Gastrocnemius medialis (tissue), 4 donors: ENCODE measurements at regions not wholly inside any gene's neighbourhood (a gene's known extent, or its start where the extent isn't known, plus 50 kb on each side); places are given as distances from the start of the nearest gene placed in this dataset.
"Not testable (repeated sequence)": the region's sequence is repeated elsewhere in the genome, so short reads cannot be mapped to it uniquely, and the experiment has no call there.

Source experiments
- ATAC-seq, 2 donors: fragments of 150-250 bp; one replicate each; pipeline ENCODE4 v1.9.1; 2016
- DNase-seq, 2 donors: peaks; one replicate each; pipeline ENCODE4 v3.0.0-alpha.2; 2019
- H3K27ac ChIP-seq, 4 donors: fragments of 200-600 bp; sonication (generic); 1 replicate in 1 of 4; 2 replicates in 3 of 4; pipeline ENCODE4 v1.5.1; 2016 to 2018; ENCODE audit warnings: mild to moderate bottlenecking in 2 of 4, moderate library complexity in 1 of 4
- H3K27me3 ChIP-seq, 3 donors: fragments of 200-600 bp; sonication (generic) in 2 of 3; 1 replicate in 1 of 3; 2 replicates in 2 of 3; pipeline versions ENCODE4 v1.5.1 to v1.6.0; 2016 to 2019; ENCODE audit warnings: mild to moderate bottlenecking in 1 of 3, moderate library complexity in 1 of 3
- H3K36me3 ChIP-seq, 2 donors: fragments of 200-600 bp; sonication (generic) in 1 of 2; one replicate each; pipeline ENCODE4 v1.5.1; 2017 to 2018
- H3K4me1 ChIP-seq, 2 donors: fragments of 200-600 bp; sonication (generic) in 1 of 2; one replicate each; pipeline ENCODE4 v1.5.1; 2016 to 2017; ENCODE audit warnings: mild to moderate bottlenecking in 2 of 2
- H3K4me3 ChIP-seq, 4 donors: fragments of 200-600 bp; sonication (generic) in 3 of 4; 1 replicate in 1 of 4; 2 replicates in 3 of 4; pipeline ENCODE4 v1.5.1; 2016 to 2019; ENCODE audit warnings: mild to moderate bottlenecking in 2 of 4
- H3K9me3 ChIP-seq, 3 donors: fragments of 200-600 bp; sonication (generic) in 2 of 3; 1 replicate in 1 of 3; 2 replicates in 2 of 3; pipeline ENCODE4 v1.5.1; 2016 to 2019
- CTCF ChIP-seq, 5 experiments: fragments of 450-650 bp in 3 of 5; fragments of 200-600 bp in 2 of 5; sonication (generic) in 2 of 5; IDR thresholded peaks in 4 of 5; conservative IDR thresholded peaks in 1 of 5; 1 replicate in 4 of 5; 2 replicates in 1 of 5; pipeline ENCODE4 v1.5.1; 2016 to 2019; ENCODE audit warnings: antibody characterized with exemption in 5 of 5, mild to moderate bottlenecking in 3 of 5, moderate library complexity in 3 of 5
- POLR2A ChIP-seq, 2 donors: fragments of 450-650 bp; IDR thresholded peaks; one replicate each; pipeline ENCODE4 v1.6.1; 2017; ENCODE audit warnings: antibody characterized with exemption in 2 of 2, mild to moderate bottlenecking in 2 of 2, moderate library complexity in 2 of 2
- in situ Hi-C, 4 donors: fragments of 200-750 bp; cut with MboI; loops; one replicate each; pipeline versions ENCODE4 v1.15.0 to v1.8.0; 2017; ENCODE audit warnings: low sequenced_read_pairs in 4 of 4
- intact Hi-C: fragments of 100-400 bp; cut with DNase I; formaldehyde crosslinking; loops from one replicate; pipeline ENCODE4 v1.15.1; 2023; ENCODE audit warnings: low total_unique reads

GRCh38 chr20:43829951-43830690 is 84.5 kb upstream of the TOX2 start:
- H3K9me3 ChIP-seq: no peaks in the 10 kb centered on the region
- in situ Hi-C loops: no loop called here
- H3K27me3 ChIP-seq: no peaks in the 10 kb centered on the region
- H3K4me1 ChIP-seq: no peaks in the 10 kb centered on the region
- ATAC-seq: no peak
- no peak for TF ChIP-seq CTCF (IDR thresholded peaks at IDR 0.05 in 4 of 5, conservative IDR thresholded peaks at IDR 0.05 in 1 of 5)
- TF ChIP-seq POLR2A (IDR thresholded peaks at IDR 0.05): no peak
- no peaks in the 10 kb centered on the region for H3K36me3 ChIP-seq
- intact Hi-C loops: no loop called here
- DNase-seq: no peak
- no peak overlapping the region for H3K4me3 ChIP-seq
- no peak overlapping the region for H3K27ac ChIP-seq

GRCh38 chr20:43827940-43828562 is 86.6 kb upstream of the TOX2 start:
- Histone ChIP-seq H3K4me1 (no peaks in the 10 kb centered on the region), H3K9me3 (no peaks in the 10 kb centered on the region), H3K4me3 (no peak overlapping the region), H3K36me3 (no peaks in the 10 kb centered on the region), H3K27me3 (no peaks in the 10 kb centered on the region), H3K27ac (no peak overlapping the region)
- DNase-seq: no peak
- ATAC-seq: no peak
- no peak for TF ChIP-seq CTCF (IDR thresholded peaks at IDR 0.05 in 4 of 5, conservative IDR thresholded peaks at IDR 0.05 in 1 of 5)
- TF ChIP-seq POLR2A (IDR thresholded peaks at IDR 0.05): no peak
- in situ Hi-C loops (no loop called here), intact Hi-C loops (no loop called here)

DNA sequence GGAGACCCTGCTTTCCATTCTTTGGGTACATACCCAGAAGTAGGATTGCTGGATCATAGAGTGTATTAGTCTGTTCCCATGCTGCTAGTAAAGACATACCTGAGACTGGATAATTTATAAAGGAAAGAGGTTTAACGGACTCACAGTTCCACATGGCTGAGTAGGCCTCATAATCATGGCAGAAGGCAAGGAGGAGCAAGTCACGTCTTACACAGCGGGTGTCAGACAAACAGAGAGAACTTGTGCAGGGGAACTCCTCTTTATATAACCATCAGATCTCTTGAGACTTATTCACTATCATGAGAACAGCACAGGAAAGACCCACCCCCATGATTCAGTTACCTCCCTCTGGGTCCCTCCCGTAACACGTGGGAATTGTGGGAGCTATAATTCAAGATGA is 87.7 kb upstream of the TOX2 start:
- H3K9me3 ChIP-seq: not testable (repeated sequence)

GRCh38 chr20:43825581-43825980 is 89.1 kb upstream of the TOX2 start:
- no peaks in the 10 kb centered on the region for H3K27me3 ChIP-seq
- H3K4me3 ChIP-seq: no peak overlapping the region
- no peaks in the 10 kb centered on the region for H3K4me1 ChIP-seq
- intact Hi-C loops: no loop called here
- DNase-seq (no peak), ATAC-seq (no peak)
- no peak overlapping the region for H3K27ac ChIP-seq
- no peaks in the 10 kb centered on the region for H3K9me3 ChIP-seq
- TF ChIP-seq CTCF (IDR thresholded peaks at IDR 0.05 in 4 of 5, conservative IDR thresholded peaks at IDR 0.05 in 1 of 5): no peak
- no peak for TF ChIP-seq POLR2A (IDR thresholded peaks at IDR 0.05)
- in situ Hi-C loops: no loop called here
- H3K36me3 ChIP-seq: no peaks in the 10 kb centered on the region

More for the DNA sequence above, 87.7 kb upstream of the TOX2 start:
- ATAC-seq, H3K4me1 ChIP-seq, H3K4me3 ChIP-seq, intact Hi-C loops, in situ Hi-C loops, DNase-seq, H3K27ac ChIP-seq, H3K27me3 ChIP-seq, H3K36me3 ChIP-seq: not testable (repeated sequence)

DNA sequence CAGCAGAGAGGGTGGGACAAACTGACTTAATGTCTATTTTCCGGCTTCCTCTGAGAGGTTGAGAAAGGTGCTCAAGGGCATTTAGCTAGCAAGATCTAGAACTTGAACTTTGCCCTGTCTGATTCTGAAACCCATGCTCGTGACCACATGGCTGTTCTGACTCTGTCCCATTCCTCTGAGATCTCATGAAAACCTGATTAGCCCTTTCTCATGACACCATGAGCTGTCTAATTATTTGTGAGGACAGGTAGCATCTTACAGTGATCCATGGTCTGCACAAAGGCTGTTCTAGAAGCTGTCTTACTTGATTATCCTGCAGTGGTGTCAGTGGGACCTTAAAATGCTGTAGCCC is 89.6 kb upstream of the TOX2 start:
- no peak for DNase-seq
- H3K27ac ChIP-seq: no peak overlapping the region
- in situ Hi-C loops: no loop called here

More for the DNA sequence above, 89.6 kb upstream of the TOX2 start:
- H3K4me3 ChIP-seq: no peak overlapping the region
- no peaks in the 10 kb centered on the region for H3K36me3 ChIP-seq
- no peaks in the 10 kb centered on the region for H3K4me1 ChIP-seq
- no peaks in the 10 kb centered on the region for H3K27me3 ChIP-seq
- intact Hi-C loops: no loop called here
- H3K9me3 ChIP-seq: no peaks in the 10 kb centered on the region
- no peak for ATAC-seq
- TF ChIP-seq CTCF (IDR thresholded peaks at IDR 0.05 in 4 of 5, conservative IDR thresholded peaks at IDR 0.05 in 1 of 5): no peak
